ENCODE measurements at regions not wholly inside any gene's neighbourhood (a gene's known extent, or its start where the extent isn't known, plus 50 kb on each side); places are given as distances from the start of the nearest gene placed in this dataset.
A peak's percentile ranks its signal among the peaks of the same experiment; 100 is the strongest.
"Not testable (repeated sequence)": the region's sequence is repeated elsewhere in the genome, so short reads cannot be mapped to it uniquely, and the experiment has no call there.

GRCh38 chrX:34716302-34716701 is 59.2 kb upstream of the TMEM47 start:
- peak; percentile 4 for DNase-seq (ENCODE audit: low spot score)

GRCh38 chrX:34734383-34734782 is 77.3 kb upstream of the TMEM47 start:
- DNase-seq (ENCODE audit: low spot score): no peak

- DNase-seq (ENCODE audit: low spot score): no peak
Observed at GRCh38 chrX:34744521-34744920, 87.4 kb upstream of the TMEM47 start.

- no peak for DNase-seq (ENCODE audit: low spot score)
Observed at GRCh38 chrX:34749896-34750295, 92.8 kb upstream of the TMEM47 start.

GRCh38 chrX:34764852-34765361 is 107.8 kb upstream of the TMEM47 start:
- no peak for DNase-seq (ENCODE audit: low spot score)

GRCh38 chrX:34768290-34768689 is 111.2 kb upstream of the TMEM47 start:
- DNase-seq (ENCODE audit: low spot score): no peak

- DNase-seq (ENCODE audit: low spot score): no peak
Observed at GRCh38 chrX:34770511-34770910, 113.4 kb upstream of the TMEM47 start.

GRCh38 chrX:34778916-34779315 is 121.8 kb upstream of the TMEM47 start:
- peak; percentile 16 for DNase-seq (ENCODE audit: low spot score)

- DNase-seq (ENCODE audit: low spot score): no peak
Observed at GRCh38 chrX:34790026-34790425, 132.9 kb upstream of the TMEM47 start.

- DNase-seq (ENCODE audit: low spot score): no peak
Observed at GRCh38 chrX:34805951-34806350, 136.6 kb upstream of the FAM47B start.

GRCh38 chrX:34809096-34809495 is 133.5 kb upstream of the FAM47B start:
- no peak for DNase-seq (ENCODE audit: low spot score)

GRCh38 chrX:34810364-34810763 is 132.2 kb upstream of the FAM47B start:
- DNase-seq (ENCODE audit: low spot score): peak; percentile 3

GRCh38 chrX:34810916-34811315 is 131.7 kb upstream of the FAM47B start:
- DNase-seq (ENCODE audit: low spot score): no peak

GRCh38 chrX:34813618-34814017 is 129.0 kb upstream of the FAM47B start:
- no peak for DNase-seq (ENCODE audit: low spot score)

GRCh38 chrX:34826964-34827363 is 115.6 kb upstream of the FAM47B start:
- no peak for DNase-seq (ENCODE audit: low spot score)

- DNase-seq (ENCODE audit: low spot score): no peak
Observed at GRCh38 chrX:34839451-34839850, 103.1 kb upstream of the FAM47B start.

GRCh38 chrX:34841205-34841604 is 101.4 kb upstream of the FAM47B start:
- DNase-seq (ENCODE audit: low spot score): not testable (repeated sequence)

GRCh38 chrX:34848281-34848680 is 94.3 kb upstream of the FAM47B start:
- no peak for DNase-seq (ENCODE audit: low spot score)

- no peak for DNase-seq (ENCODE audit: low spot score)
Observed at GRCh38 chrX:34849371-34849770, 93.2 kb upstream of the FAM47B start.

- DNase-seq (ENCODE audit: low spot score): no peak
Observed at GRCh38 chrX:34859191-34859590, 83.4 kb upstream of the FAM47B start.

- DNase-seq (ENCODE audit: low spot score): no peak
Observed at GRCh38 chrX:34863906-34864305, 78.7 kb upstream of the FAM47B start.

GRCh38 chrX:34866646-34867045 is 76.0 kb upstream of the FAM47B start:
- no peak for DNase-seq (ENCODE audit: low spot score)

GRCh38 chrX:34868633-34869032 is 74.0 kb upstream of the FAM47B start:
- no peak for DNase-seq (ENCODE audit: low spot score)

GRCh38 chrX:34873500-34874225 is 68.9 kb upstream of the FAM47B start:
- no peak for DNase-seq (ENCODE audit: low spot score)
